ENCODE measurements at regions not wholly inside any gene's neighbourhood (a gene's known extent, or its start where the extent isn't known, plus 50 kb on each side); places are given as distances from the start of the nearest gene placed in this dataset.

- no peak for DNase-seq (ENCODE audit: low read depth in 2 of 2)
These were observed 50.8 kb upstream of the CREB5 start for GRCh38 chr7:28361551-28361950.

DNA sequence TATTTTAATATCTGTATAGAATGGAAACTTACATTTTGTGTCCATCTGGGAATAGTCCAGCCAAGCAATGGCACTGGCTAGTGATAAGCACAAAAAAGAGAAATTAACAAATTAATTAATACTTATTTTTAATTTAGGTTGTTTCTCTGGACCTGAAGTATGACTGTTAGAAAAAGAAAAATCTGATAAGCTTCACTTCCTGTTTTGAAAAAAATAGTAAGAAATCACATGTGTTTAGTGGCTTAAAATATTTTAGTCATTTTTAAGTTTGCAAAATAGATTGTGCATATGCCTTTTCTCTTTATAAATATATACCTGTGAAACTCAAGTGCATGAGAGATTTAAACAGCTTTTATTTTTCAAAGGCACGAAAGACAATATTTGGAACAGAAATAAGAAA, 50.1 kb upstream of the CREB5 start:
- no peak for DNase-seq (ENCODE audit: low read depth in 2 of 2)

All from stimulated activated CD8-positive, alpha-beta memory T cell treated with anti-CD3 and anti-CD28 coated beads, Interleukin-2, amount 100 ng/mL, for 1 hour (primary cell).